GM21825 (cell line): ENCODE measurements at regions not wholly inside any gene's neighbourhood (a gene's known extent, or its start where the extent isn't known, plus 50 kb on each side); places are given as distances from the start of the nearest gene placed in this dataset.
"Not testable (repeated sequence)": the region's sequence is repeated elsewhere in the genome, so short reads cannot be mapped to it uniquely, and the experiment has no call there.

Experiments used
- ATAC-seq: cut with Tn5 transposase; IDR thresholded peaks from one replicate; pipeline ENCODE4 v1.9.1; 2021; ENCODE audit warnings: mild to moderate bottlenecking, moderate library complexity; ENCODE audit not compliant: unreplicated experiment

DNA sequence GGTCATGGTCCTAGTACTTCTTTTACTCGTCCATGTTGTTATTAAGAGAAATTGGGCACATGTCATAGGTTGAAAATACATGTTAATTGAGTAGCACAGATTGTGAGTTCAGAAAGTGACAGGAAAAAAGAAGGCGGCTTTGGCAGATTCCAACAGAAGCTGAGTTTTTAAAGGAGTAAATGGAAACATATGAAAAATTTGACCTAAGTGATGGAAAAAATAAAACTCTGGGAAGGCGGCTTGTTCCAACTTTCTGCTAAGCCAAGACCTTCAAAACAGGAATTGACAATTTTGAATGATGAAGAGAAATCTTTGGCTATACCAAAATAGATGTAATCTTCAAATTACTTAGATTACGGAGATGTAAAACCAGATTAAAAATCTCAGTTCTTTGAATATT is 868.0 kb downstream of the EPHA4 start:
- no peak for ATAC-seq

DNA sequence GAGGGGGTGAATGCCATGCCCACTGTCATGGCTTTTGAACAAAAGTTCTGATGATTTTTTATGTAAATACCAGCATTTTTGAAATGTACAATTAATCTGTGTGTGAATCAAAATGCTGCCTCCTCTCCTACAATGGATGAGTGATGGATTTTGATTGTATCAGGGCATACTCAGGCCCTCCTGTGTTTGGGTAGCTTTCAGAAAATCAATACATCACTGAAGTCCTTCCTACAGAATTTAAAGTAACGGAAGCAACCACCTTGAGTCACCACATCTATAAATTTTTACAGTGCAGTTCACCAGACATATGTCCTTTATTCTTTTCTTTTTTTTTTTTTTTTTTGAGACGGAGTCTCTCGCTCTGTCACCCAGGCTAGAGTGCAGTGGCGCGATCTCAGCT is 867.3 kb downstream of the EPHA4 start:
- no peak for ATAC-seq

DNA sequence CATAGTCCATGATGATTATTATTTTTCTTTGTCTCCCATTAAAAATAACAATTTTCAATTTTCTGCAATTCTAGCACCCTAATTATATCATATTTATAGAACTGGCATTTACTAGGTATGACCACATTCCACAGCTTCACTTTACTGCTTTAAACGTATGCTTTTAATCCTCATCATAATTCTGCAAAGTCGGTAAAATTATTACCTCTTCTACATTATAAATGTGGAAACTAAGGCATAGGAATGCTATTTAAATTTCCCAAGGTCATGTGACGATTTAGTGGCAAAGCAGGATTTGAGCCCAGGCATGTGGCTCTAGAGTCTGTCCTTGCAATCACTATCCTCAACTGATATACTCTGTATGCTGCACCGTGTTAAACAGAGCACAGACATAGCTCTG is 866.4 kb downstream of the EPHA4 start:
- ATAC-seq = no peak

DNA sequence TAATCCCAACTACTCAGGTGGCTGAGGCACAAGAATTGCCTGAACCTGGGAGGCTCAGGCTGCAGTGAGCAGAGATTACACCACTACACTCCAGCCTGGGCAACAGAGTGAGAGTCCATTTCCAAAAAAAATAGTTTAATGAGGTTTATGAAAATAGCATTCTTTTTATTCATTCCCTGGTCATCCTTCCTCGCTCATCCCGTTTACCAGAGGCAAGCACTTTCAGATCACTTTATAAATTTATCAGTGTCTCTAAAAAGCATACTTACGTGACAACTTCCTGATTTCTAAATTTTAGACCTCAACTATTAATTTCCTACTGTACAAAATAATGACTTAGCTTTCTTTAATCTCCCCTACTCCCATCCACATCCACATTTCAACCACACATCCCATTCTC is 864.8 kb downstream of the EPHA4 start:
- no peak for ATAC-seq

DNA sequence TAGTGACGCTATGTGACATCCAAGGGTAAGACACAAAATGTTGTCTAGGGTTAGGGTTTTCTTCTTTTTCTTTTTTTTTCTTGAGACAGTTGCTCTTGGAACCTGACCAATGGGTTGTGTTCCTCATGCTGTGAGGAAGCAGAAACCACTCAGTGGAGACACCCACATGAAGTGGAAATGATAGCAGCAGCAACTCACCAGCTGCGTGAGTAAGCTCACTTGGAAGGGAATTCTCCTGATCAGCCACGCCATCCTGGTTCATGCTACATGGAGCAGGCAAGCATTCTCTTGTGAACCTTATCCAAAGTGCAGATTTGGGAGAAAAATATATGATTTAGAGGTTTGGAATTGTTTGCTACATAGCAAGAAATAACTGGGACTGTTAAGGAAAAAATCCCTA is 863.7 kb downstream of the EPHA4 start:
- no peak for ATAC-seq

DNA sequence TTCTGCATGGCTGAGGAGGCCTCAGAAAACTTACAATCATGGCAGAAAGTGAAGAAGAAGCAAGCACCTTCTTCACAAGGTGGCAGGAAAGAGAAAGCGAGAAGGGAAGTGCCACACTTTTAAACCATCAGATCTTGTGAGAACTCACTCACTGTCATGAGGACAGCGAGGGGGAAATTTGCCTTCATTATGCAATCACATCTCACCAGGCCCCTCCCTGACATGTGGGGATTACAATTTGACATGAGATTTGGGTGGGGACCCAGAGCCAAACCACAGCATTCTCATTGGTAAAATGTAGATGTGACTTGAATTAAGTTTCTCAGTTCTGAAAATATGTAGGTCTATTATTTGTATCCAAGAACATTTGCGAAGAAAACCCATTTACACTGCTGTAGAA is 854.8 kb downstream of the EPHA4 start:
- no peak for ATAC-seq

DNA sequence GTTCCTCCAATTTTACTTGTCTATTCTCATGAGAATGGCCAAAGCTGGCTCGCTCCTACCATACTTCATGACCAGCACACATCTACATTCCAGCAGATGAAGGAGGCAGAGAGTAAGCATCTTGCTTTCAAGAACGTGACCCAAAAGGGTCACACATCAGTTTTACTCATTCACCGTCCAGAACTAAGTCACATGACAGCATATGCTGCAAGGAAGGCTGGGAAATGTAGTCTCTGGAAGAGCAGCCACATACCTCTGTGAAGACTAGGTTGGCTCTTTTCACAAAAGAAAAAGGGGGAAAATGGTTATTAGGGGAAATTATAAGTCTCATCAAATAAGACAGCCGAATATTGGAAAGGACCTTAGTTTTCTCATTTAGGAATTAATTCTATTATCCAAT is 835.3 kb downstream of the EPHA4 start:
- no peak for ATAC-seq

DNA sequence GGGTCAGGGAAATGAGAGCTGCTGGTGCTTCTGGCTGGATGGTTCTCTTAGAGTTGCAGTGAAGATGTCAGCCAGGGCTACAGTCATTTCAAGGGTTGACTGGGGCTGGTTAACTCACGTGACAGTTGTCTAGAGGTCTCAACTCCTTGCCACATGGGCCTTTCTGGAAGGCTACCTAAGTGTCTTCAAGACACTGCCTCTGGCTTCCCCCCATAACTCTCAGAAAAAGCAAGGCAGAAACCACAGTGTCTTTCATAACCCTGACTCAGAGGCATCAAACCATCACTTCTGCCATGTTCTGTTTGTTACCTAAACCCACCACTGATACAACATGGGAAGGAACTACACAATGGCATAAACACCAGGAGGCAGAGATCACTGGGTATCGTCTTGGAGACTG is 828.9 kb downstream of the EPHA4 start:
- ATAC-seq = no peak

DNA sequence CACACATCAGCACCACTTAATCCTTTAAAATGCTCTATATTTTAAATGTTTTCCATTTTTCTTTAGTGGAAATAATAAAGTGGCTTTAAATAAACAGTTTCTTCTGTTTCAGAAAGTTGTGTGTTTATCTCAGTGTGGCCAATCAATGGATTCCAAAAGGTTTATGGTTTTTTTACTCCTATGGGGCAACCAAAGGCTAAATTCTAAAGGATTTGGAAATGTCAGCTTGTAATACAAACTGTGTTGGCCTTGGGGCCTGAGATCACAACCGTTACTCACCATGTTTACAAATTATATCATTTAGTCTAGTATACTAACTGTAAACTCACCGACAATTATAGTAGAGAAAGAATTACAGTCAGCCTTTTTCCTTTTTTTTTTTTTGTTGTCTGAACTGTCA is 827.2 kb downstream of the EPHA4 start:
- ATAC-seq = no peak

DNA sequence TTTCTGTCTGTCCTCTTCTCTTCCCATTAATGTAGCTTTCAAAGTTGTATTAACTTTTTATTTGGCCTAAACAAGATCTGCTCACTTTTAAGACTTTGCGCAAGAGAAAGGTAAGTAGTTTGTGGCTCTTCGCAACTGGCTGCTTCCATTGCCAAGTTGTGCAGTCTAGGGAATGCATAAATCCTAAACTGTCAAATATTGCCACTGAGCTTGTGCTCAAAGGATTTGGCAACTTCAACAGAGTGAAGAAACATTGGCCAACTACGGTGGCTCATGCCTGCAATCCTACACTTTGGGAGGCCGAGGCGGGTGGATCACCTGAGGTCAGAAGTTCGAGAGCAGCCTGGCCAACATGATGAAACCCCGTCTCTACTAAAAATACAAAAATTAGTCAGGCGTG is 826.4 kb downstream of the EPHA4 start:
- no peak for ATAC-seq

DNA sequence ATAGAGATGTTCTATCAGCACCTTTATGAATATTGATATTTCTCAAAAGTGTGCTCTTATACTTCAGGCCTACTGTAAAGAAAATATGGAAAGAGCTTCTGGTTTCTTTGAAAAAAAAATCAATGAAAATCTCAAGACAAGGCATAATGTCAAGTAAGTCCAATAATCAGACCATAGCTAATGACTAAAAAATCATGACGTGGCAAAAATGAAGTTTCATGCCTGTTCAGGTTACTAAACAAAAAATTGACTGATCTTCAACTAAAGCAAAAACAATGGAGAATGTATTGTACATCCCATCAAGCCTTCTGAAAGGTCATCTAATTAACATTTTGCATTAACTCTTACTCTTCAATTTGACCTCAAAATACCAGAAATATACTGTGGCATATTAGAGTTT is 824.4 kb downstream of the EPHA4 start:
- no peak for ATAC-seq

DNA sequence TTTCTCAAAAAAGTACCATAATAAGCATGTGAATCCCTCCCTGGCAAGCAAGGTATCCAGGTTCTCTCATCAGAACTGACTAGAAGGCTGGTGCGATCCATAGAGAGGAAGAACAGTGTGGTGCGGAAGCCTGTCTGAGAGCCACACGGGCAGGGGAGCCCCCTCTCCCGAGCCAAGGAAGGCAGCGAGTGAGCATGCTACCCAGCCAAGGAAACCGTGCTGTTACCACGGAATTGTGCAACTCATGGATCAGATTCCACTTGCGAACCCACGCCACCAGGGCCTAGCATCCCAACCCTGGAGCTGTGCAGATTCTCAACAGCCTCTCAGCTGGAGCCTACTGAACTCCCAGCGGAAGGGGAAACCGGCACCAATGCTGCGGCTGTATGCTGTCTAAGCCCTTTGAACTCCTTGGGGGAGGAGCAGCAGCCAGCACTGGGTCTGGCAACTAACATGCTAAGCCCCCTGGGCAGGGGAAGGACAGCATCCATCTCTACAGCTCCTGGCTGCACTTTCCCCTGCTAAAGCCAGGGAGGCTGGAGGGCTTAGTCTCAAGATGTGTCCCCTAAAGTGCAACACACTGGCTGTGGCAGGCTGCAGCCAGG is 823.1 kb downstream of the EPHA4 start:
- ATAC-seq = no peak

DNA sequence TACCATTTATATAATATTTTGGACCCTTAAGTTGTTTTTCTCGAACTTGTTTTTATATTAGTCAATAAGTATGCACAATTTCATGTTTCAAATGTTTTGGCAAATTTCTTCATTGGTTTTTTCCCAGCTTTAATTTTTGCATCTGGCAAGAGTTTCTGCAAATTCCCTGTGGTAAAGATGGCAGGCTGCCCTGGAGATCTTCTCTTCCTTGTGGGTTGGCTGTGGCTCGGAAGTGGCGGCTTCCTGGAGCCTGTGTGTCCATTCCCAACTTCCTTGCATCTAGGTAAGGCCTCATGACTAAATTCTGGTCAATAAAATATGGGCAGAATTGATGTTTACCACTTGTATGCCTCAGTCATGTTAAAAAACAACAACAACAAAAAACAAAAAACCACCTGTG is 818.6 kb downstream of the EPHA4 start:
- no peak for ATAC-seq

DNA sequence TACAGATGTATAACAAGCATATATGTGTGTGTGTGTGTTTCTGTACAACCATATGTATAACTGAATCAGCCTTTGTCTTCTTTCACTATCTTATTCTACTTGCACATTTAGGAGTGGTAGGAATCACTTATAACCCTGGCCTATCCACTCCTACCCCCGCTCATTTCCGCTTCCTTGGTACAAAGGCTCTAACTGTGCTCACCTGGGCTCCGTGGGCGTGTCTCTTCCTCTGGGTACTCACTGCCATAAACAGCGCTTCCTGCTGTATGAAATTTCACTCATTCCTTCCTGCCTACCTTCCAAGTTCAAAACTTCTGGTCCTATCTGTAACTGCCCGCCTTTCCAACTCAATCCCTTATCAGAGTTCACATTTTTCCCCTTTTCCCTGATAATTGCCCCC is 815.5 kb downstream of the EPHA4 start:
- no peak for ATAC-seq

DNA sequence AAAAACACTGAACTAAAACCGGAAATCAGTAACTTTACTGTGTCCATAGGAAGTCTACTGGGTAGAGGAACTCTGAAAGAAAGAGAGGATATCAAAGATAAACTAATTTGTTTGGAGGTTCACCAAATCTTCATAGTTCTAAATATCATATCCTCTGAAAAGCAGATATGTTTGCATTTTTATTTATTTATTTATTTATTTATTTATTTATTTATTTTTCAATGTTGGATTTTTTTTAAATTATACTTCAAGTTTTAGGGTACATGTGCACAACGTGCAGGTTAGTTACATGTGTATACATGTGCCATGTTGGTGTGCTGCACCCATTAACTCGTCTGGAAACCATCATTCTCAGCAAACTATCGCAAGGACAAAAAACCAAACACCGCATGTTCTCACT is 813.7 kb downstream of the EPHA4 start:
- not testable (repeated sequence) for ATAC-seq

DNA sequence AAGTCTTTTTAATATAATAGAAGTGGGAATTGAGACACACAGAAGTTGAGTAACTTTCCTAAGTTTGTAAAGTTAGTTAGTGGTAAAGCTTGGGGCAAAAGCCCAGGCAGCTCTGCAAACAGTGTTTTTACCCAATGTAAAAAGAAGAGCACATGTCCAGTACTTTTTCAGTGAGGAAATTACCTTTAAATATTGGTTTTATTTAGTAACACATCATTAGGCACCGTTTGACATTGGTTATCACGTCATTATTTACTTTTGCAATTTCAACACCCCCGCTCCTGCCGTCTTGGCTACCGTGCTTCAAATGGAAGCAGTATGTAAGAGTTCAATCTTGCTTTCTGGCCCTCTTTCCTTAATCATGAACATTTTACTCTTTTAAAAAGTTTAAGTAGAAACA is 807.9 kb downstream of the EPHA4 start:
- ATAC-seq = no peak

DNA sequence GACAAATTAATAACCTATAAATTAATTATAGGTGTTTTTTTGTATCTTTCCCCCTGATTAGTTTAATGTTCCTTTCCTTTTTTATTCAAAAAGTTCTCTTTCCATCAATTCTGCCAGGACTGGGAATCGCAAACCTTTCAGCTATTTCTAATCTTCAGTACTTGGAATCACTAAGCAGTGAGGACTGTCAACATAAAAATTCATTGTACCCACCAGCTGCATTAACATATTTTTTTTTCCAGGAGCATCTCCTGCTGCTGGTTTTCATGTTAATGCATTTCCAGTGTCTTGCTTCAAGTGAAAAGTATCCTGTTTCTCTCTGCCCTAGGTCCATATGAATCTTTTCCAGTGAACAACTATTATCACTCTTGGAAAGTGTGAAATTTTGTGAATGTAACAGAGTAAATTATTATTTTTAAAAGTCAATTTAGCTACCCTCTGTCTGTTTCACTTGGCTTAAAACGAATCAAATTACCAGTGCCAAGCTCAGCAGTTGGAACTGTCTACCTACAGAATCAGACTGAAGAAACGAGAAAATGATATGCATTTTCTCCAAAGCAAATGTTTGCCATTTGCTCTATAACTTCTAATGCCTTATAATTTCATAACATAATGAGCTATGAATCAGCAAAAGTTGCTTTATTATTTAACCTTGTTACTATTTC is 804.4 kb downstream of the EPHA4 start:
- no peak for ATAC-seq

DNA sequence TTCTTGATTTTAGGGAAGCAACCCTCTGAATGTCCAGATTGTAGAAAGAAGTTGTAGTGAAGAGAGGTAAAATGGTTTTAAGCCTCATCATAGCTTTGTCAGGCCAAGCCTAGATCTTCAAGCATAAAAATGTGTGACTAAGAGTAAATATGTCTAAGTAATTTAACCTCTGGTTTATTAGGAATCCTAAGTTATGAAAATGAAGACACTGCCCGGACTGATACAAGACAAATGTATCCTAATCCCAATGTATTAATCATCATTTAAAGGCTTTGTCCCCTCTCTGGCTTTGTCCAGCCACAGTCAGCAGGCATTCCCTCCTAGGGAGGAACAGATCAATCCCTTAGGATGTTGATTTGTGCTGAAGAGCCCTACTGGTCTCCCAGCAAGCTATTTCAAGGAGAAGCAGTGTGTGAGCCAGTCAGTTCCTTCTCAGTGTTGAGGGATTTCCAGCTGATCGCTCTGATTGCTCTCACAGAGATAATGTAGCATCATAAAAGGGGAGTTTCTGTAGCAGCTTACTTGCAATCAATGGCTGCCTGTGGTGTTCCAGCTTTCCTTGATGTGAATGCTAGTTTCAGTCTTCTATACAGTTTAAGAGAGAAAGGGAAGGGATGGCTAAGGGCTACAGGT is 796.1 kb downstream of the EPHA4 start:
- ATAC-seq = no peak

DNA sequence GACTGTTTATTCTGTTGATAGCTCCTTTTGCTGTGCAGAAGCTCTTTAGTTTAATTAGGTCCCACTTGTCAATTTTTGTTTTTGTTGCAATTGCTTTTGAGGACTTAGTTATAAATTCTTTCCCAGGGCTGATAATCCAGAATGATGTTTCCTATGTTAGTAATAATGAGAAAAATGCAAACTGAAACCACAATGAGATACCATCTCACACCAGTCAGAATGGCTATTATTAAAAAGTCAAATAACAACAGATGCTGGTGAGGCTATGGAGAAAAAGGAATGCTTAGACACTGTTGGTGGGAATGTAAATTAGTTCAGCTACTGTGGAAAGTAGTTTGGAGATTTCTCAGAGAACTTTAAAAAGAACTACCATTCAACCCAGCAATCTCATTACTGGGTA is 793.0 kb downstream of the EPHA4 start:
- ATAC-seq = not testable (repeated sequence)

DNA sequence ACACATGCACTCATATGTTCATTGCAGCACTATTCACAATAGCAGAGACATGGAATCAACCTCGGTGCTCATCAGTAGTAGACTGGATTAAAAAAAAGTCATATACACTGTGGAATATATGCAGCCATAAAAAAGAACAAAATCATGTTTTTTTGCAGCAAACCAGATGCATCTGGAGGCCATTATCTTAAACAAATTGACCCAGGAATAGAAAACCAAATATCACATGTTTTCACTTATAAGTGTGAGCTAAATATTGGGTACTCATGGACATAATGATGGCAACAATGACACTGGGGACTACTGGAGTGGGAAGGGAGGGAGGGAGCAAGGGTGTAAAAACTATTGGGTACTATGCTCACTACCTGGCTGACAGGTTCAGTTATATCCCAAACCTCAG is 792.6 kb downstream of the EPHA4 start:
- ATAC-seq = no peak

DNA sequence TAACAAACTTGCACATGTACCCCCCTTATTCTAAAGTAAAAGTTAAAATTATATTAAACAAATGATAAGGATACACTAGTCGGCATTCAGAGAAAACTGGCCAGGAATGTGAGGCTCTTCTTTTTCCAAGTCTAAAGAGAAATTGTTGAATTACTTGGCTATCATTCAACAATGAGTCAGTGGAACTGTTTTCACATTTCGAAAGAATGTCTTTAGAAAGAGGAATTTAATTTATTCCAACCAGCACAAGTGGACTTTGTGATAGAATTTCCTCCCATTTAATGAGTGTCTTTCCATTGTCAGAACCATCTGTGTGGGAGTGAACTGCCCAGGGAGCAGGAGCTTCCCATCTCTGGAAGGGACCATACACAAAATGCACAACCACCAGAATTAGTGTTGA is 792.2 kb downstream of the EPHA4 start:
- no peak for ATAC-seq

DNA sequence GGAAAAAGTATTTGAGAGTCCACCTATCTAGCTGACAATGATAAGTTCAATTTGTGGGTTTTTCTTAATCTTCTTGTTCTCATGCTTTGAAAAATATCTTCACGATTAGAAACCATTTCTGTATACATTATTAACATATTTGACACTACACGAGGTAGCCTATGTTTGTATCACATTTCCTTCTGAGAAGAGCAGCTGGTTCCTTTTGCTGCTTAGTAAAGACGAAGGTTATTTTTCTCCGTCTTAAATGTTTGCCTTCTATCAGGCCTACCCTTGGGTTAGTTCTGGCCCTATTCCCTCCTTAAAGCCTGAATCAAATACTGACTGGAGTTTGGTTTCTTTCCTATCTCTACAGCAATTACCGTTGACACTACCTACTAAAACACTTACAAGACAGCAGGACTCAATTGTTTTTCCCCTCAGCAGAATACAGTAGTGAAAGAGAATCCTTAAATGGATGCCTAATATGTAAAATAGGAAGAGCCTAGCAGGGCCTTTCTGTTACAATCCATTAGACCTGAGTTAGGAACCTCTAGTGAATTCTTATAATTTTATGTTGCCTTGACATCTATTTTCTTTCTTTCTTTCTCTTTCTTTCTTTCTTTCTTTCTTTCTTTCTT is 790.4 kb downstream of the EPHA4 start:
- no peak for ATAC-seq
